Stomach smooth muscle (tissue), 2 donors: ENCODE measurements at regions not wholly inside any gene's neighbourhood (a gene's known extent, or its start where the extent isn't known, plus 50 kb on each side); places are given as distances from the start of the nearest gene placed in this dataset.
"Not testable (repeated sequence)": the region's sequence is repeated elsewhere in the genome, so short reads cannot be mapped to it uniquely, and the experiment has no call there.

Experiments used
- H3K27ac ChIP-seq: one replicate; pipeline ENCODE4 v1.7.0; 2013; ENCODE audit warnings: mild to moderate bottlenecking, low read length, inconsistent platforms
- H3K27me3 ChIP-seq, 2 donors: one replicate each; pipeline ENCODE4 v1.7.0; 2013; ENCODE audit warnings: low read length in 2 of 2; ENCODE audit not compliant: insufficient read depth in 2 of 2, control insufficient read depth in 1 of 2
- H3K36me3 ChIP-seq, 2 donors: one replicate each; pipeline ENCODE4 v1.7.0; 2013; ENCODE audit warnings: low read length in 2 of 2; ENCODE audit not compliant: control insufficient read depth in 2 of 2, insufficient read depth in 2 of 2
- H3K4me1 ChIP-seq: one replicate; pipeline ENCODE4 v1.7.0; 2013; ENCODE audit warnings: low read length; ENCODE audit not compliant: control insufficient read depth, insufficient read depth
- H3K4me3 ChIP-seq, 2 donors: one replicate each; pipeline ENCODE4 v1.7.0; 2013; ENCODE audit warnings: low read length in 2 of 2
- H3K9ac ChIP-seq, 2 donors: one replicate each; pipeline ENCODE4 v1.7.0; 2013; ENCODE audit warnings: low read length in 2 of 2, mild to moderate bottlenecking in 1 of 2
- H3K9me3 ChIP-seq, 2 donors: one replicate each; pipeline ENCODE4 v1.7.0; 2013; ENCODE audit warnings: low read length in 2 of 2; ENCODE audit not compliant: control insufficient read depth in 2 of 2
- donor health status: healthy.
- donor health status: Pancreatic carcinoma.

GRCh38 chr7:51409934-51410333, 93.3 kb upstream of the COBL start:
- not testable (repeated sequence) for H3K4me3 ChIP-seq, H3K27me3 ChIP-seq, H3K36me3 ChIP-seq, H3K9ac ChIP-seq, H3K27ac ChIP-seq, H3K4me1 ChIP-seq, H3K9me3 ChIP-seq

GRCh38 chr7:51397608-51398007, 81.0 kb upstream of the COBL start:
- H3K9me3 ChIP-seq, H3K36me3 ChIP-seq, H3K4me3 ChIP-seq, H3K9ac ChIP-seq, H3K27me3 ChIP-seq, H3K27ac ChIP-seq, H3K4me1 ChIP-seq: not testable (repeated sequence)

DNA sequence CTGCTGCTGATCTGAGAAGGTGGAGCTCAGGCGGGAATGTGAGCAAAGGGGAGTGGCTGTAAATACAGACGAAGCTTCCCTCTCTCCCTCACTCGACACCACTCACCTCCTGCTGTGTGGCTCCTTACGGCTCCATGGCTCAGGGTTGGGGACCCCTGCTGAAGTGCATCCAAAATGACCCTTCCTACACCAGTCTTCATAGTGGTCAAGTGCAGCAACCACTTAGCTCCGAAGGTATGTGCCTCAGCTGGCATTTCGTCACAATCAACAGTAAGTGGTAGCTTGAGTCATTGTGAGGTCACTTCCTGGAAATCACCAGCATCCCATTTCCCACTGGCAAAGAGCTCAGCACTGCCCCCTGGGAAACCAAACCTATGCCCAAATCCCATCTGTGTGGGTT, 76.4 kb upstream of the COBL start:
- not testable (repeated sequence) for H3K27me3 ChIP-seq, H3K9me3 ChIP-seq, H3K4me3 ChIP-seq, H3K9ac ChIP-seq, H3K36me3 ChIP-seq, H3K4me1 ChIP-seq, H3K27ac ChIP-seq

- H3K4me3 ChIP-seq, H3K36me3 ChIP-seq, H3K9ac ChIP-seq, H3K27ac ChIP-seq, H3K9me3 ChIP-seq, H3K27me3 ChIP-seq, H3K4me1 ChIP-seq: not testable (repeated sequence)
Measured at GRCh38 chr7:51389952-51390351, 73.3 kb upstream of the COBL start.

GRCh38 chr7:51389216-51389812, 72.7 kb upstream of the COBL start:
- not testable (repeated sequence) for H3K27me3 ChIP-seq, H3K36me3 ChIP-seq, H3K27ac ChIP-seq, H3K4me1 ChIP-seq, H3K4me3 ChIP-seq, H3K9me3 ChIP-seq, H3K9ac ChIP-seq

GRCh38 chr7:51388241-51388640, 71.6 kb upstream of the COBL start:
- H3K4me1 ChIP-seq, H3K4me3 ChIP-seq, H3K36me3 ChIP-seq, H3K27ac ChIP-seq, H3K9ac ChIP-seq, H3K27me3 ChIP-seq, H3K9me3 ChIP-seq: not testable (repeated sequence)

DNA sequence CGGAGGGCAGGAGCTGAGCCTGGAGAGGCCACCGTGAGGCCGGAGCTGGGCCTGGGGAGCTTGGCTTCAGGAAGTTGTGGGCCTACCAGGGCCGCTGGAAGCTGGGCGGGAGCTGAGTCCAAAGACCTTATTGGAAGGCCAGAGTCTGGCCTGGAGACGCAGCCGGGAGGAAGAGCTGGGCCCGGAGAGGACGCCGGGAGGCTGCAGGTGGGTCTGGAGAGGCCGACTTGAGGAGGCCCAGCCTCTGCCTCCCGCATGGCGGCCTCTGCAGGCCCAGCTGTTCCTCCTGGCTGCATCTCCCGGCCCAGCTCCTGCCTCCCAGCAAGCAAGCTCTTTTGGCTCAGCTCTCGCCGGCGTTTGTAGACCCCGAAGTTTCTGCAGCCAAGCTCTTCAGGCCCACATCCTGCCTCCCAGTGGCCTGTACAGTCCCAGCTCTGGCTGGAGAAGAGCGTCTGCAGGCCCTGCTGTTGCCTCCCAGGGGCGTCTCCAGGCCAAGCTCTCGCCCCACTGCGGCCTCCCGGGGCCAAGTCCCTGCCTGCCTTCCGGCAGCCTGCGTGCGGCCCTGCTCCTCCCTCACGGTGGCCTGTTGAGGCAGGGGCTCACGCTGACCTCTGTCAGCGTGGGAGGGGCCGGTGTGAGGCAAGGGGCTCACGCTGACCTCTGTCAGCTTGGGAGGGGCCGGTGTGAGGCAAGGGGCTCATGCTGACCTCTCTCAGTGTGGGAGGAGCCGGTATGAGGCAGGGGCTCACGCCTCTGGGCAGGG, 70.4 kb upstream of the COBL start:
- H3K4me1 ChIP-seq, H3K36me3 ChIP-seq, H3K27me3 ChIP-seq, H3K9ac ChIP-seq, H3K9me3 ChIP-seq, H3K27ac ChIP-seq, H3K4me3 ChIP-seq: not testable (repeated sequence)

- not testable (repeated sequence) for H3K9me3 ChIP-seq, H3K9ac ChIP-seq, H3K27me3 ChIP-seq, H3K27ac ChIP-seq, H3K36me3 ChIP-seq, H3K4me3 ChIP-seq, H3K4me1 ChIP-seq
Measured at GRCh38 chr7:51386184-51386583, 69.6 kb upstream of the COBL start.

- not testable (repeated sequence) for H3K36me3 ChIP-seq, H3K27ac ChIP-seq, H3K4me1 ChIP-seq
Measured at GRCh38 chr7:51382243-51382642, 65.6 kb upstream of the COBL start.

GRCh38 chr7:51376420-51377092, 59.9 kb upstream of the COBL start:
- H3K36me3 ChIP-seq, result no peaks in the 10 kb centered on the region
- no peaks in the 10 kb centered on the region for H3K4me1 ChIP-seq
- no peak overlapping the region for H3K4me3 ChIP-seq
- no peak overlapping the region for H3K27ac ChIP-seq
- H3K9me3 ChIP-seq, result no peaks in the 10 kb centered on the region
- H3K9ac ChIP-seq, result no peak overlapping the region
- no peaks in the 10 kb centered on the region for H3K27me3 ChIP-seq

More at GRCh38 chr7:51382243-51382642, 65.6 kb upstream of the COBL start:
- not testable (repeated sequence) for H3K4me3 ChIP-seq, H3K9me3 ChIP-seq, H3K9ac ChIP-seq, H3K27me3 ChIP-seq

DNA sequence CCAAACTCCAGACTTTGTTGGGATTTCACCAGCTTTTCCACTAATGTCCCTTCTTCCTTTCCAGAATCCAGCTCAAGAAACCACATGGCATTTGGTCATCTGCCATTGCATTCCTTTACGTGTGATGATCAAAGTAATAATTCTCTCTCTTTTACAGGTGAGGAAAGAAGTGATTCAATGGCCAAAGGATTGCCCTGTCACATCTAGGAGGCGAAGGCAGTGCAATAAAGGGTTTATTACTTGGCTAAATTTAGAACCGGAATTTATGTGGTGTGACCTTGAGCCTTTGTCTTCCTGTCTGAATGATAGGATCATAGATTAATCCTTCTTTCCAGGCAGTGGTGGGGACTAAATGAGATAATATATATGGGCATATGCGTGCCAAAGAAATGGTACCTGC, 58.3 kb upstream of the COBL start:
- H3K27ac ChIP-seq, result no peak overlapping the region
- H3K27me3 ChIP-seq, result no peaks in the 10 kb centered on the region
- H3K9me3 ChIP-seq, result no peaks in the 10 kb centered on the region
- H3K4me3 ChIP-seq, result no peak overlapping the region
- no peaks in the 10 kb centered on the region for H3K4me1 ChIP-seq
- no peak overlapping the region for H3K9ac ChIP-seq
- H3K36me3 ChIP-seq, result no peaks in the 10 kb centered on the region
